ENCODE measurements at regions not wholly inside any gene's neighbourhood (a gene's known extent, or its start where the extent isn't known, plus 50 kb on each side); places are given as distances from the start of the nearest gene placed in this dataset.

GRCh38 chr5:114148253-114148652, 213.6 kb upstream of the KCNN2 start:
- TF ChIP-seq CTCF (IDR thresholded peaks at IDR 0.05; ENCODE audit: low read length) (no peak), EZH2 (IDR thresholded peaks at IDR 0.05; ENCODE audit: borderline replicate concordance, low read length) (no peak)
